ENCODE measurements at regions not wholly inside any gene's neighbourhood (a gene's known extent, or its start where the extent isn't known, plus 50 kb on each side); places are given as distances from the start of the nearest gene placed in this dataset.
"Not testable (repeated sequence)": the region's sequence is repeated elsewhere in the genome, so short reads cannot be mapped to it uniquely, and the experiment has no call there.

- DNase-seq (ENCODE audit: low read depth), result peak; percentile 12
Observed at GRCh38 chr10:22079921-22080320, 76.4 kb upstream of the DNAJC1 start.

- DNase-seq (ENCODE audit: low read depth), result no peak
Observed at GRCh38 chr10:22071332-22071731, 67.8 kb upstream of the DNAJC1 start.

- DNase-seq (ENCODE audit: low read depth), result no peak
Observed at GRCh38 chr10:22067091-22067490, 63.6 kb upstream of the DNAJC1 start.

- DNase-seq (ENCODE audit: low read depth), result not testable (repeated sequence)
Observed at GRCh38 chr10:22060984-22061383, 57.5 kb upstream of the DNAJC1 start.

GRCh38 chr10:22058201-22058600 is 54.7 kb upstream of the DNAJC1 start:
- peak; percentile 82 for DNase-seq (ENCODE audit: low read depth)

- DNase-seq (ENCODE audit: low read depth), result peak; percentile 64
Observed at GRCh38 chr10:22054961-22055360, 51.4 kb upstream of the DNAJC1 start.
